ENCODE measurements at regions not wholly inside any gene's neighbourhood (a gene's known extent, or its start where the extent isn't known, plus 50 kb on each side); places are given as distances from the start of the nearest gene placed in this dataset.

DNA sequence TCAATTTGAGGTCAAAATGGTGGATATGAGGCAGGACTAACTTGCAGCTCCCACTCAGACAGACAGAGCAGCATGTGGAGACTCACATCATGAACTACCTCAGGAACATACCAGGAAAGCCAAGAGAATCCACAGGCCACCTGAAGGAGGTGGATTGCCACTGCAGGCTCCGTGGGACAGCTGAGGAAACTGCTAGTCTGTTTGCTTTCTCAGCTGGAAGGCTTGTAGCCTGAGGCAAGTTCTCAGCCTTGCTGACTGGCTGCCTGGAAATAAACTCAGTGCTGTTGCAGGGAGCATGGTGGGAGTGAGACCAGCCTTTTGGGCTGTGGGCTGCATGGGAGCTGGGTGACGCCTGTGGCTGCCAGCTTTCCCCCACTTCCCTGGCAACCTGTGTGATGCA, 202.9 kb downstream of the ZNF248 start (continued):
- TF ChIP-seq, protein P1, sequence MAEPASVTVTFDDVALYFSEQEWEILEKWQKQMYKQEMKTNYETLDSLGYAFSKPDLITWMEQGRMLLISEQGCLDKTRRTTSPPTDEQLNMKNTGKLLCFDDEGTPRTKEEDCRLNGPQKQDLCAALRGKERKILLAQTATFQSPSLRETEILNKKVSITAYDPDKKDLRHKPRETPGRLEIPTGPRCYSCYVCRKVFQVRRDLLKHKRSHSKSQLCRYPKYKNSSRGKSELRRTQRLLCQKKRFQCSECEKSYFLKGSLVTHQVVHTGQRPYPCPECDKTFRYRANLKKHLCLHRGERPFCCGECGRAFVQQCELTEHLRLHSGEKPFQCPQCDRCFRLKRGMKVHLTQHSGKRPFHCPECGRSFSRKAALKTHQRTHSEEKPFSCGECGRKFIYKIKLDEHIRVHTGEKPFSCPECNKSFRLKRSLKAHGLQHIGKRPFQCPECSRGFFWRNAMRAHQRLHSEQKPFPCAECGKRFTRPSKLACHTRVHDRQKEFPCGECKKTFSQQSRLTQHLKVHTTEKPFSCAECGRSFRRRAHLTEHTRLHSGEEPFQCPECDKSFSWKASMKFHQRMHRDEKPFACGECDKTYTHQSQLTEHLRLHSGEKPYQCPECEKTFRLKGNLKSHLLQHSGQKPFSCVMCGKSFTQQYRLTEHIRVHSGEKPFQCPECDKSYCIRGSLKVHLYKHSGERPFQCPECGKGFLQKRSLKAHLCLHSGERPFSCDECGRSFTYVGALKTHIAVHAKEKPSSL (CRISPR knock-in tag; conservative IDR thresholded peaks at IDR 0.05), result no peak
- TF ChIP-seq, protein P2, sequence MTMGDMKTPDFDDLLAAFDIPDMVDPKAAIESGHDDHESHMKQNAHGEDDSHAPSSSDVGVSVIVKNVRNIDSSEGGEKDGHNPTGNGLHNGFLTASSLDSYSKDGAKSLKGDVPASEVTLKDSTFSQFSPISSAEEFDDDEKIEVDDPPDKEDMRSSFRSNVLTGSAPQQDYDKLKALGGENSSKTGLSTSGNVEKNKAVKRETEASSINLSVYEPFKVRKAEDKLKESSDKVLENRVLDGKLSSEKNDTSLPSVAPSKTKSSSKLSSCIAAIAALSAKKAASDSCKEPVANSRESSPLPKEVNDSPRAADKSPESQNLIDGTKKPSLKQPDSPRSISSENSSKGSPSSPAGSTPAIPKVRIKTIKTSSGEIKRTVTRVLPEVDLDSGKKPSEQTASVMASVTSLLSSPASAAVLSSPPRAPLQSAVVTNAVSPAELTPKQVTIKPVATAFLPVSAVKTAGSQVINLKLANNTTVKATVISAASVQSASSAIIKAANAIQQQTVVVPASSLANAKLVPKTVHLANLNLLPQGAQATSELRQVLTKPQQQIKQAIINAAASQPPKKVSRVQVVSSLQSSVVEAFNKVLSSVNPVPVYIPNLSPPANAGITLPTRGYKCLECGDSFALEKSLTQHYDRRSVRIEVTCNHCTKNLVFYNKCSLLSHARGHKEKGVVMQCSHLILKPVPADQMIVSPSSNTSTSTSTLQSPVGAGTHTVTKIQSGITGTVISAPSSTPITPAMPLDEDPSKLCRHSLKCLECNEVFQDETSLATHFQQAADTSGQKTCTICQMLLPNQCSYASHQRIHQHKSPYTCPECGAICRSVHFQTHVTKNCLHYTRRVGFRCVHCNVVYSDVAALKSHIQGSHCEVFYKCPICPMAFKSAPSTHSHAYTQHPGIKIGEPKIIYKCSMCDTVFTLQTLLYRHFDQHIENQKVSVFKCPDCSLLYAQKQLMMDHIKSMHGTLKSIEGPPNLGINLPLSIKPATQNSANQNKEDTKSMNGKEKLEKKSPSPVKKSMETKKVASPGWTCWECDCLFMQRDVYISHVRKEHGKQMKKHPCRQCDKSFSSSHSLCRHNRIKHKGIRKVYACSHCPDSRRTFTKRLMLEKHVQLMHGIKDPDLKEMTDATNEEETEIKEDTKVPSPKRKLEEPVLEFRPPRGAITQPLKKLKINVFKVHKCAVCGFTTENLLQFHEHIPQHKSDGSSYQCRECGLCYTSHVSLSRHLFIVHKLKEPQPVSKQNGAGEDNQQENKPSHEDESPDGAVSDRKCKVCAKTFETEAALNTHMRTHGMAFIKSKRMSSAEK (CRISPR knock-in tag; IDR thresholded peaks at IDR 0.05; ENCODE audit: borderline replicate concordance), result no peak

DNA sequence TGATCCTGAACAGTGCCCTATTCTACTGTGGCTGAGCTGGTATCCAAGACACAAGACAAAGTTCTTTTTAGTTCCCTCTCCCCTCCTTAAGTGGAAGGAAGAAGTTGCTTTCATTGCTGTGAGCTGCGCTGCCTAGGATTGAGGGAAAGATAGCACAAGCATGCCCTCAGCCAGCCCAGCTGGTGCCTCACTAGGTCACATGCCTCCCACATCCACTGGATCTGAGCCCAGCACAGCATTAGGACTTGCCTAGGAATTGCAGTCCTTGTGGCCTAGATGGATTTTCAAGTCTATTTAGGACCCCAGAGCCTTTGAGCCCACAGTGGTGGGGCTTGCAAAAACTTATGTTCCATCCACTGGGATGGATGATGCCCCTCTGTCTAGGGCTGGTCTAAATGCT, 214.2 kb downstream of the ZNF248 start:
- Mint-ChIP-seq H3K36me3 (peaks cover 46% of the 10 kb centered on the region), H3K4me1 (no peaks in the 10 kb centered on the region), H3K27me3 (ENCODE audit: low read depth) (peaks cover 15% of the 10 kb centered on the region), H3K4me3 (no peak overlapping the region), H3K9me3 (peaks cover 67% of the 10 kb centered on the region), H3K27ac (no peak overlapping the region)
- ChIA-PET POLR2A (no interaction called here), CTCF (no interaction called here)
- ATAC-seq (no peak), DNase-seq (ENCODE audit: low spot score) (no peak)
- TF ChIP-seq CBFB (CRISPR knock-in tag; IDR thresholded peaks at IDR 0.05; ENCODE audit: low read depth) (no peak), MXD4 (CRISPR knock-in tag; IDR thresholded peaks at IDR 0.05; ENCODE audit: borderline replicate concordance) (no peak)
- TF ChIP-seq, protein P3, sequence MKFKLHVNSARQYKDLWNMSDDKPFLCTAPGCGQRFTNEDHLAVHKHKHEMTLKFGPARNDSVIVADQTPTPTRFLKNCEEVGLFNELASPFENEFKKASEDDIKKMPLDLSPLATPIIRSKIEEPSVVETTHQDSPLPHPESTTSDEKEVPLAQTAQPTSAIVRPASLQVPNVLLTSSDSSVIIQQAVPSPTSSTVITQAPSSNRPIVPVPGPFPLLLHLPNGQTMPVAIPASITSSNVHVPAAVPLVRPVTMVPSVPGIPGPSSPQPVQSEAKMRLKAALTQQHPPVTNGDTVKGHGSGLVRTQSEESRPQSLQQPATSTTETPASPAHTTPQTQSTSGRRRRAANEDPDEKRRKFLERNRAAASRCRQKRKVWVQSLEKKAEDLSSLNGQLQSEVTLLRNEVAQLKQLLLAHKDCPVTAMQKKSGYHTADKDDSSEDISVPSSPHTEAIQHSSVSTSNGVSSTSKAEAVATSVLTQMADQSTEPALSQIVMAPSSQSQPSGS (CRISPR knock-in tag; IDR thresholded peaks at IDR 0.05; ENCODE audit: borderline replicate concordance, low read depth), result no peak

DNA sequence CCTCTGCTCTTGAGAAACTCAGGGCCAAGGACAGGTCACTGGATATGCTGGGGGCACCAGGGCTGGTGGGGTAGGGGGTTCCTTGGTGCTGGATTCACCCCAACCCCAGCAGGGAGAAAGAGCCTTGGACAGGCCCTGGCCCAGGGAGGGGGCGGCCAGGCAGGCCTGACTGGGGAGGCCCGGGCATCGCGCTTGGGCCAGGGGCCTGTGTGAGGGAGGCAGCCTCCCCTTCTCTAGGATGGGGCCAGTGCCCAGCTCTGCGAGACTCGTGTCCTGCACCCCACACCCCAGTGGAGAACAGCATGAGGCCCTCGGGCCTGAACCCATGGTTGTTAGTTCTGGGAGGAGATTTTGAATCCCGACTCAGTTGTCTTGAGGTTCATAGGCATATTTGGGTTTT, 217.1 kb downstream of the ZNF248 start:
- ATAC-seq (no peak), DNase-seq (ENCODE audit: low spot score) (no peak)
- ChIA-PET POLR2A (no interaction called here), CTCF (no interaction called here)
- Mint-ChIP-seq H3K36me3 (peaks cover 61% of the 10 kb centered on the region), H3K4me3 (no peak overlapping the region), H3K27ac (no peak overlapping the region), H3K4me1 (no peaks in the 10 kb centered on the region), H3K9me3 (peaks cover 70% of the 10 kb centered on the region), H3K27me3 (ENCODE audit: low read depth) (peaks cover 21% of the 10 kb centered on the region)
- TF ChIP-seq ZNF263 (CRISPR knock-in tag; IDR thresholded peaks at IDR 0.05; ENCODE audit: low read depth), result no peak
- TF ChIP-seq IRF2 (CRISPR knock-in tag; IDR thresholded peaks at IDR 0.05; ENCODE audit: borderline replicate concordance, low read depth), result no peak
- TF ChIP-seq, protein P4, sequence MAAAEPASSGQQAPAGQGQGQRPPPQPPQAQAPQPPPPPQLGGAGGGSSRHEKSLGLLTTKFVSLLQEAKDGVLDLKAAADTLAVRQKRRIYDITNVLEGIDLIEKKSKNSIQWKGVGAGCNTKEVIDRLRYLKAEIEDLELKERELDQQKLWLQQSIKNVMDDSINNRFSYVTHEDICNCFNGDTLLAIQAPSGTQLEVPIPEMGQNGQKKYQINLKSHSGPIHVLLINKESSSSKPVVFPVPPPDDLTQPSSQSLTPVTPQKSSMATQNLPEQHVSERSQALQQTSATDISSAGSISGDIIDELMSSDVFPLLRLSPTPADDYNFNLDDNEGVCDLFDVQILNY (CRISPR knock-in tag; IDR thresholded peaks at IDR 0.05), result no peak
- TF ChIP-seq, protein P5, sequence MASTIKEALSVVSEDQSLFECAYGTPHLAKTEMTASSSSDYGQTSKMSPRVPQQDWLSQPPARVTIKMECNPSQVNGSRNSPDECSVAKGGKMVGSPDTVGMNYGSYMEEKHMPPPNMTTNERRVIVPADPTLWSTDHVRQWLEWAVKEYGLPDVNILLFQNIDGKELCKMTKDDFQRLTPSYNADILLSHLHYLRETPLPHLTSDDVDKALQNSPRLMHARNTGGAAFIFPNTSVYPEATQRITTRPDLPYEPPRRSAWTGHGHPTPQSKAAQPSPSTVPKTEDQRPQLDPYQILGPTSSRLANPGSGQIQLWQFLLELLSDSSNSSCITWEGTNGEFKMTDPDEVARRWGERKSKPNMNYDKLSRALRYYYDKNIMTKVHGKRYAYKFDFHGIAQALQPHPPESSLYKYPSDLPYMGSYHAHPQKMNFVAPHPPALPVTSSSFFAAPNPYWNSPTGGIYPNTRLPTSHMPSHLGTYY (CRISPR knock-in tag; IDR thresholded peaks at IDR 0.05), result no peak
- TF ChIP-seq, protein P6, sequence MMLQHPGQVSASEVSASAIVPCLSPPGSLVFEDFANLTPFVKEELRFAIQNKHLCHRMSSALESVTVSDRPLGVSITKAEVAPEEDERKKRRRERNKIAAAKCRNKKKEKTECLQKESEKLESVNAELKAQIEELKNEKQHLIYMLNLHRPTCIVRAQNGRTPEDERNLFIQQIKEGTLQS (CRISPR knock-in tag; conservative IDR thresholded peaks at IDR 0.05), result no peak
- TF ChIP-seq, protein P7, sequence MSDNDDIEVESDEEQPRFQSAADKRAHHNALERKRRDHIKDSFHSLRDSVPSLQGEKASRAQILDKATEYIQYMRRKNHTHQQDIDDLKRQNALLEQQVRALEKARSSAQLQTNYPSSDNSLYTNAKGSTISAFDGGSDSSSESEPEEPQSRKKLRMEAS (CRISPR knock-in tag; IDR thresholded peaks at IDR 0.05), result no peak
- TF ChIP-seq, protein P8, sequence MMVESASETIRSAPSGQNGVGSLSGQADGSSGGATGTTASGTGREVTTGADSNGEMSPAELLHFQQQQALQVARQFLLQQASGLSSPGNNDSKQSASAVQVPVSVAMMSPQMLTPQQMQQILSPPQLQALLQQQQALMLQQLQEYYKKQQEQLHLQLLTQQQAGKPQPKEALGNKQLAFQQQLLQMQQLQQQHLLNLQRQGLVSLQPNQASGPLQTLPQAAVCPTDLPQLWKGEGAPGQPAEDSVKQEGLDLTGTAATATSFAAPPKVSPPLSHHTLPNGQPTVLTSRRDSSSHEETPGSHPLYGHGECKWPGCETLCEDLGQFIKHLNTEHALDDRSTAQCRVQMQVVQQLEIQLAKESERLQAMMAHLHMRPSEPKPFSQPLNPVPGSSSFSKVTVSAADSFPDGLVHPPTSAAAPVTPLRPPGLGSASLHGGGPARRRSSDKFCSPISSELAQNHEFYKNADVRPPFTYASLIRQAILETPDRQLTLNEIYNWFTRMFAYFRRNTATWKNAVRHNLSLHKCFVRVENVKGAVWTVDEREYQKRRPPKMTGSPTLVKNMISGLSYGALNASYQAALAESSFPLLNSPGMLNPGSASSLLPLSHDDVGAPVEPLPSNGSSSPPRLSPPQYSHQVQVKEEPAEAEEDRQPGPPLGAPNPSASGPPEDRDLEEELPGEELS (CRISPR knock-in tag; IDR thresholded peaks at IDR 0.05), result no peak
- no peak for TF ChIP-seq FOXJ3 (CRISPR knock-in tag; IDR thresholded peaks at IDR 0.05; ENCODE audit: borderline replicate concordance)
- TF ChIP-seq CREB1 (CRISPR knock-in tag; IDR thresholded peaks at IDR 0.05), result no peak
- no peak for TF ChIP-seq JUN (CRISPR knock-in tag; IDR thresholded peaks at IDR 0.05)
- TF ChIP-seq ZNF396 (CRISPR knock-in tag; IDR thresholded peaks at IDR 0.05; ENCODE audit: borderline replicate concordance), result no peak
- TF ChIP-seq ZNF671 (CRISPR knock-in tag; IDR thresholded peaks at IDR 0.05), result no peak
- TF ChIP-seq NFATC4 (CRISPR knock-in tag; IDR thresholded peaks at IDR 0.05), result no peak
- no peak for TF ChIP-seq SMAD3 (CRISPR knock-in tag; IDR thresholded peaks at IDR 0.05; ENCODE audit: borderline replicate concordance)
- no peak for TF ChIP-seq ZNF121 (CRISPR knock-in tag; IDR thresholded peaks at IDR 0.05)
- TF ChIP-seq NR1H2 (CRISPR knock-in tag; IDR thresholded peaks at IDR 0.05), result no peak
- TF ChIP-seq JAZF1 (CRISPR knock-in tag; IDR thresholded peaks at IDR 0.05), result no peak
